Neural cell (in vitro differentiated cells): ENCODE measurements at regions not wholly inside any gene's neighbourhood (a gene's known extent, or its start where the extent isn't known, plus 50 kb on each side); places are given as distances from the start of the nearest gene placed in this dataset.

Source experiments
- H2AFZ ChIP-seq: fragments of 200-600, 300-800 bp; sonication (generic), shearing (Covaris generic); 2 replicates; pipeline ENCODE4 v1.6.0; 2014; ENCODE audit warnings: low read depth, mild to moderate bottlenecking, antibody characterized with exemption, low read length, moderate library complexity
- H3F3A ChIP-seq: fragments of 200-600 bp; shearing (Covaris generic); 2 replicates; pipeline ENCODE4 v1.6.1; 2016; ENCODE audit warnings: mild to moderate bottlenecking, moderate library complexity, mixed read lengths, antibody characterized with exemption, low read length; ENCODE audit not compliant: insufficient read depth, poor library complexity, severe bottlenecking
- H3K27ac ChIP-seq: fragments of 200-600, 300-800 bp; sonication (generic), shearing (Covaris generic); 2 replicates; pipeline ENCODE4 v1.5.1; 2014; ENCODE audit warnings: mild to moderate bottlenecking, low read length, moderate library complexity
- H3K27me3 ChIP-seq: fragments of 300-800, 200-600 bp; sonication (generic), shearing (Covaris generic); 2 replicates; pipeline ENCODE4 v1.6.0; 2014; ENCODE audit warnings: mild to moderate bottlenecking, low read depth, low read length, moderate library complexity; ENCODE audit not compliant: insufficient read depth
- H3K36me3 ChIP-seq: fragments of 300-800, 200-600 bp; sonication (generic), shearing (Covaris generic); 2 replicates; pipeline ENCODE4 v1.5.1; 2014; ENCODE audit warnings: mild to moderate bottlenecking, antibody characterized with exemption, low read length, moderate library complexity; ENCODE audit not compliant: insufficient read depth
- H3K4me2 ChIP-seq: fragments of 300-800, 200-600 bp; sonication (generic), shearing (Covaris generic); 2 replicates; pipeline ENCODE4 v1.6.0; 2014; ENCODE audit warnings: mild to moderate bottlenecking, low read length
- H3K4me3 ChIP-seq: fragments of 300-800, 200-600 bp; sonication (generic), shearing (Covaris generic); 2 replicates; pipeline ENCODE4 v1.5.1; 2014; ENCODE audit warnings: mild to moderate bottlenecking, low read length, moderate library complexity
- H3K79me2 ChIP-seq: fragments of 200-600 bp; shearing (Covaris generic); replicated peaks from 2 replicates; pipeline ENCODE4 v1.6.0; 2014; ENCODE audit warnings: mild to moderate bottlenecking, low read length, moderate library complexity; ENCODE audit not compliant: insufficient read depth
- H3K9ac ChIP-seq: fragments of 300-800, 200-600 bp; sonication (generic), shearing (Covaris generic); 2 replicates; pipeline ENCODE4 v1.6.1; 2016; ENCODE audit warnings: mild to moderate bottlenecking, low read length, mixed read lengths
- H3K9me2 ChIP-seq: fragments of 200-600 bp; shearing (Covaris generic); 2 replicates; pipeline ENCODE4 v1.6.1; 2016; ENCODE audit warnings: mild to moderate bottlenecking, low read length, mixed read lengths; ENCODE audit not compliant: insufficient read depth
- H3K9me3 ChIP-seq: fragments of 200-600, 300-800 bp; sonication (generic), shearing (Covaris generic); 2 replicates; pipeline ENCODE4 v1.6.1; 2016; ENCODE audit warnings: mild to moderate bottlenecking, mixed run types, low read length, moderate library complexity, mixed read lengths
- H4K20me1 ChIP-seq: fragments of 200-600 bp; shearing (Covaris generic); 2 replicates; pipeline ENCODE4 v1.6.1; 2016; ENCODE audit warnings: mild to moderate bottlenecking, mixed run types; ENCODE audit not compliant: insufficient read depth
- CTCF ChIP-seq: fragments of 450-650 bp; IDR thresholded peaks from 2 replicates; pipeline ENCODE4 v1.5.1; 2014; ENCODE audit warnings: antibody characterized with exemption, mild to moderate bottlenecking, moderate library complexity; ENCODE audit not compliant: poor library complexity, severe bottlenecking
- EP300 ChIP-seq: fragments of 450-650 bp; conservative IDR thresholded peaks from 2 replicates; pipeline ENCODE4 v1.6.1; 2014; ENCODE audit warnings: antibody characterized with exemption, mild to moderate bottlenecking, moderate library complexity; ENCODE audit not compliant: poor library complexity, severe bottlenecking
- EZH2 ChIP-seq: fragments of 200-600, 300-800 bp; shearing (Covaris generic), sonication (generic); IDR thresholded peaks from 2 replicates; pipeline ENCODE4 v1.6.1; 2014; ENCODE audit warnings: antibody characterized with exemption, low read length, borderline replicate concordance, mild to moderate bottlenecking; ENCODE audit not compliant: insufficient read depth, poor library complexity, severe bottlenecking
- MXI1 ChIP-seq: fragments of 450-650 bp; conservative IDR thresholded peaks from 2 replicates; pipeline ENCODE4 v1.6.1; 2014; ENCODE audit warnings: antibody characterized with exemption, mild to moderate bottlenecking; ENCODE audit not compliant: poor library complexity, severe bottlenecking
- POLR2AphosphoS5 ChIP-seq: IDR thresholded peaks from 2 replicates; pipeline ENCODE4 v1.6.1; 2012
- RAD21 ChIP-seq: fragments of 450-650 bp; conservative IDR thresholded peaks from 2 replicates; pipeline ENCODE4 v1.6.1; 2014; ENCODE audit warnings: antibody characterized with exemption, mild to moderate bottlenecking, moderate library complexity
- REST ChIP-seq: IDR thresholded peaks from 2 replicates; pipeline ENCODE4 v1.6.1; 2012; ENCODE audit warnings: borderline replicate concordance
- SMC3 ChIP-seq: fragments of 450-650 bp; conservative IDR thresholded peaks from 2 replicates; pipeline ENCODE4 v1.6.1; 2014; ENCODE audit warnings: antibody characterized with exemption, mild to moderate bottlenecking, moderate library complexity; ENCODE audit not compliant: poor library complexity
- TAF1 ChIP-seq: IDR thresholded peaks from 2 replicates; pipeline ENCODE4 v1.6.1; 2012; ENCODE audit warnings: low read depth

- H3K79me2 ChIP-seq: no peaks in the 10 kb centered on the region
- no peaks in the 10 kb centered on the region for H3K9me3 ChIP-seq
- H2AFZ ChIP-seq: no peak overlapping the region
- H3K27ac ChIP-seq: no peak overlapping the region
- H3K4me2 ChIP-seq: no peak overlapping the region
- H3F3A ChIP-seq: no peaks in the 10 kb centered on the region
- TF ChIP-seq MXI1 (no peak), RAD21 (no peak), REST (no peak)
- no peaks in the 10 kb centered on the region for H3K27me3 ChIP-seq
- H3K9ac ChIP-seq: no peak overlapping the region
- H3K4me3 ChIP-seq: no peak overlapping the region
- no peaks in the 10 kb centered on the region for H3K9me2 ChIP-seq
- no peaks in the 10 kb centered on the region for H4K20me1 ChIP-seq
- H3K36me3 ChIP-seq: no peaks in the 10 kb centered on the region
These were observed 477.6 kb downstream of the SOX6 start for GRCh38 chr11:15878756-15879155.

- no peak overlapping the region for H3K27ac ChIP-seq
- no peaks in the 10 kb centered on the region for H3K36me3 ChIP-seq
- H3K4me2 ChIP-seq: no peak overlapping the region
- no peaks in the 10 kb centered on the region for H3K9me3 ChIP-seq
- H3K27me3 ChIP-seq: no peaks in the 10 kb centered on the region
- no peaks in the 10 kb centered on the region for H3K79me2 ChIP-seq
- no peak for TF ChIP-seq EZH2
- no peak for TF ChIP-seq EP300
- TF ChIP-seq RAD21: no peak
- no peak for TF ChIP-seq POLR2AphosphoS5
- no peak for TF ChIP-seq CTCF
- TF ChIP-seq TAF1: no peak
- TF ChIP-seq REST: no peak
- TF ChIP-seq SMC3: no peak
- no peak for TF ChIP-seq MXI1
- no peak overlapping the region for H3K4me3 ChIP-seq
- H3F3A ChIP-seq: no peaks in the 10 kb centered on the region
- H2AFZ ChIP-seq: no peak overlapping the region
- no peaks in the 10 kb centered on the region for H4K20me1 ChIP-seq
- no peaks in the 10 kb centered on the region for H3K9me2 ChIP-seq
- no peak overlapping the region for H3K9ac ChIP-seq
These were observed 476.1 kb downstream of the SOX6 start for GRCh38 chr11:15880291-15880690.
